ENCODE measurements at regions not wholly inside any gene's neighbourhood (a gene's known extent, or its start where the extent isn't known, plus 50 kb on each side); places are given as distances from the start of the nearest gene placed in this dataset.

DNA sequence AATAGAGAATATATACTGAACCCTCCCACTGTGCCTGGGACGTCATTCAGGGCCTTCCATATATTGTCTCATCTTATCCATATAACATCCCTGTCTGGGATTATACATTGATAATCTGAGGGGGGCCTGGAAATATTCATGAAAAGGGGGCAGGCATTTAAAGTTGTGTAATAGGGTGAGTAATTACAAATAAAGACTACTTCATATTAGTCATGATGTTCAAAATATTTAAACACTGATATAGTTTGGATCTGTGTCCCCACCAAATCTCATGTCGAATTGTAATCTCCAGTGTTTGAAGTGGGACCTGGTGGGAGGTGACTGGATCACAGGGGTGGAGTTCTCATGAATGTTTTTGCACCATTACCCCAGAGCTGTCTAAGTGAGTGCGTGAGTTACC lies 97.8 kb downstream of the AQP9 start:
- no peak for DNase-seq (ENCODE audit: low read depth in 2 of 2)

DNA sequence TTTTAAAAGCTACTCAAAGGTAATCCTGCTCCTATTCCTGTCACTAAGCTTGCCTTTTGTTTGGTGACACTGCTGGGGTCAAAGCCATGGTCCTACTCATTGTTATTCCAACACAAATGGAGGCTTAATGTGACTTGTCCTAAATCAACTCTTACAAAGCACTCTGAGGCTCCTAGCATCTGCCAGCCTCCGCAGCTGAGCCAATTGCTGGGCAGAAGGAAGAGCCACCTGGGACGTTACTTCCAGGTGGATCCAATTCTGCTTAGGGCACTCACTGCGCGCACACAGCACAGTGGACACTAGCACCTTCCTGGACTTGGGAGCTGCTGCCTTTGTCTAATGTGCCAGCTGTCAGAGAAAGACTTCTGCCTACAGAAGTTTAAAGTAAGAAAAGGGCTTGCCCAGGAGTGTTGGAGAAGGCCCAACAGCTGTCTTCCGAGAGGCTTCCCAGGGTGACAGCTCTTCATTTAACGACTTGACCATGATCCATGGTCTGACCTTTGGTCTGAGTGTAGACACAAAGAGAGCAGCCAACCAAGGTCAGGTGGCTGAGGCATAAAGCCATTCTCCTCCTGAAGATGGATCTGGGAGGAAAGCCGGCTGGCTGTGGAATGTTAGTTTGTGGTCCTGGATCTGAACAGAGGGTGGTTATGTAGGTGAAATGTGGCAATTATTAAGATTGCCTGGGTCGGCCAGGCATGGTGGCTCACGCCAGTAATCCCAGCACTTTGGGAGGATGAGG lies 102.2 kb downstream of the AQP9 start:
- no peak for DNase-seq (ENCODE audit: low read depth in 2 of 2)

DNA sequence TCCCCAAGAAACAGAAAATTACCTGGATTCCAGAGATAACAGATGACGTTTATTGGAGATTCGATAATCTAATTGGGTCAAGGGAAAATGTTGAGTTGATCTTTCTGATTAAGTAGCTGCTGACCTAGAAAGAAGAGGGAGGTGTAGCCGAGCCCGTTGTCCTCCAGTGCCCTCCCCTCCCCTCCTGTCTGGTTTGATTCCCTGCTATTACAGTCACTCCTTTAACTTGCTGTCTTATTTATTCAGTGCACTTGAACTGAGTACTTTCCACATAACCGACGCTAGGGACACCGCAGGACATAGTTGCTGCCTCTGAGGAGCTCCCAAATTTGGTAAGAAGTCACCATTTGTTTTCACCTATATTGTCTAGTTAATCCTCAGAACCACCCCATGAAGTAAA lies 103.7 kb downstream of the AQP9 start:
- no peak for DNase-seq (ENCODE audit: low read depth in 2 of 2)

DNA sequence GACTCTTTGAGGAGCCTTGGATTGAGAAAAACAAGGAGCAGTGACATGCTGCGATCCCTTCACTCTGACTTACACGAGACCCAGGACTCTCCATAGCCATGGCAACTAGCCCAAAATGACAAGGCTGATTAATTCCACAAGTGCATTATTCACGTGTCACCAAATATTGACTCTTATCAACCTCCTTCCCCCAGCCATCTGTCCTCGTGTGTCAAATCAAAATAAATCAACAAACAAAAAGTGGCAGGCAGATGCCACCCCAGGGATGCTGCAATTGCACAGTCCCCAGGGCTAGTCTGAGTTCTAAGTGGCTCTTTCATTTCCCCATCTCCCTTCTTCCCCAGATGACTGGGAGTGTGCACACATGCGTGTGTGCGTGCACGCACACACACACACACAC lies 104.9 kb downstream of the AQP9 start:
- no peak for DNase-seq (ENCODE audit: low read depth in 2 of 2)

DNA sequence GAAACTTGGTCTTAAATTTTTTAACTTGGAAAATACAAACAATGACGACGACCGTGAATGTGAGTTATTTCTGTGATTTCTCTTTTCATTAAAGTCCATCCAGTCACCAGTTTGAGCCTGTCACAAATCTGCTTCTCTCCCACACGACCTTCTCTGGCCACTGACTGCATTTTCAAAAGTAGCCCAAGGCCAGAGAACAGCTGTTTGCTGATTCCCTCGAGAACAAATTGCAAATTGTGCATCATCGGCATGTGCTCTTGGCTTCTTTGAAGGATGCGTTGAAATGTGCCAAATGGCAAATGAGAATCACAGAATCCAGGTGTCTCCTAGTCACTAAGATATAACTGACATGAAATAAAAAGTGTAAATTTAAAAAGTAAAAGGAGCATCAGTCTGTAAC lies 106.4 kb downstream of the AQP9 start:
- no peak for DNase-seq (ENCODE audit: low read depth in 2 of 2)

DNA sequence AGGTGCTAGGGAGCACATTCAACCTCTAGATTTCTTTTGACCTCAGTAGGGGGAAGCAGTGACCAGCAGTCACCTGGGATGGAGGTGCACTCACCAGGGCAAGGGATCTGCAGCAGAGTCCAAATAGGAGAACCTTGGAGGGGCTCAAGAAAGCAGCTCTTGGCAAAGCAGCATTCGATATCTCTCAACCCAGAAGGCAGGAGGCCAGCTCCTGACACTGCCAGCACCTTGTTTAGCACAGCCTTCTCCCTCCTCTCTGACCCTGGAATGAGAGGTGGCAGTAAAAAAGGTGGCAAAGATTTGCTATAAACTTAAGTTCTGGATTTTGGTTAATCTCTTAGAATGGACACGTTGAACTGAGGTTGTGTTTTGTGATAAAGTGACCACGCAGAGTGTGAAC lies 107.9 kb downstream of the AQP9 start:
- no peak for DNase-seq (ENCODE audit: low read depth in 2 of 2)

DNA sequence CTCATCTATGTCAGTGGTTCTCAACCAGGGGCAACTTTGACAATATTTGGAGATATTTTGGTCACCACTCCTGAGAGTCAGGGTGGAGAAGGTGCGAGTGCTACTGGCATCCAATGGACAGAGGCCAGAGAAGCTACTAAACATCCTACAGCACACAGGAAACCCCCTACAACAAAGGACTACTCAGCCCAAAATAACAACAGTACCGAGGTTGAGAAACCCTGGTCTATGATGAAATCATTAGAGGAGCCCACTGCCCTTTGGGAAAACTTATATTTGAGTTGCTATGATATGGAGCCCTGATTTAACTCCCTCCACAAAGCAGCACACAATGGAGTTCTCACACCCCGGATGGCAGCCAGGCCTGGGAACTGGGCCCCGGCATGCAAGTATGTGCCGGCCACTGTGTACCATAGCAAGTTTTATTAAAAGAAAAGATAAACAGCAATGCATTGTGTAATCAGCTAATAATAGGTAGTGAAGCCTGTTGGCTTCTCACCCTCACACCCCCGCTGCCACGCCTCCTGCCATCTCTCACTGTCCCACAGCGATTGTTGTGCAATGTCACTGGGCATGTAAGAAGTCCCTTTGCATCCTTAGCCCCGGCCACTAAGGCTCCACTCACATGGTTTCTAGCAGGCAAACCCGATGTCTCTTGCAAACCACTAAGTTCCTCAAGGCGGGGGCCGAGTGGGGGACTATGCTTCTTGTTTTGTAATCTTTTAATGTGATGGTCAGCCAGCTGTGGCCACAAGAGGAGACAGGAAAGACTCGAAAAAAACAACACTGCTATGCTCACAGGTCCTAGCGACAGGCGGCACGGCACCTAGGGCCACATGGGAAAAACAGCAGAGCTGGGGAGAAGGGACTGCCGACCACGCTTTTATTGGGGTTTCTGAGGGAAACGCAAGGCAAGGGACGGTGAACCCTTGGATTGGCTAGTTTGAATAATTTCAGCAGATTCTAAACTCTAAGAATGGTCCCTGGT lies 110.0 kb downstream of the AQP9 start:
- no peak for DNase-seq (ENCODE audit: low read depth in 2 of 2)

DNA sequence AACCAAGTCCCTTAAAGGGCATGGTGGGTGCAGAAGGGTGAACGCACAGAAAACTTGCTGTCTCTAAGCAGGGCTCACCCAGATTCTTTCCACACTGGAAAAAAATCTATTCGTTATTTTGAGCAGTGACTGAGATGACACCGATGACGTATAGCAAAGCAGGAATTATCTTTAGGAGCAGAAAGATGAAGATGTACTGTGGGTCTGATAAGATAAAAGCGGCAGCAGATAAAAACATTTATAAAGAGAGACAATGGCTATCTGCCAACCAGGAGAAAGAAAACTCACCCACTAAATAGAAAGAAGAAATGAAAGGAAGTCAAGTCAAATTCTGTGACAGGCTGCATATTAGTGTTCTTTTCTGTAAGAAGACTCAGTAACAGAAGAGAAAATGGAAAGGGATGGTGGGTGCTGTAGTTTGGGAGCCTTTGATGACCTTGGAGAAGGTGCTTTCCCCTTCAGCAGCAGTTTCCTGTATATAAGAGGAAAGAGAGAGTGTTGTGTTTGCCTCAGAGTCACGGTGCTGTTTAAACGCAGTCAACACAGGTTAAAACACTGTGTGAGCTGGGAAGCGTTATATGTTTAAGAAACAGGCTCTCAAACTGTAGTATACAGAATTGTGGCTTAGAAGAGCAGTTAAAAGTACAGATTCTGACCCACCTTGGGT lies 111.6 kb downstream of the AQP9 start:
- DNase-seq (ENCODE audit: low read depth in 2 of 2) = no peak

DNA sequence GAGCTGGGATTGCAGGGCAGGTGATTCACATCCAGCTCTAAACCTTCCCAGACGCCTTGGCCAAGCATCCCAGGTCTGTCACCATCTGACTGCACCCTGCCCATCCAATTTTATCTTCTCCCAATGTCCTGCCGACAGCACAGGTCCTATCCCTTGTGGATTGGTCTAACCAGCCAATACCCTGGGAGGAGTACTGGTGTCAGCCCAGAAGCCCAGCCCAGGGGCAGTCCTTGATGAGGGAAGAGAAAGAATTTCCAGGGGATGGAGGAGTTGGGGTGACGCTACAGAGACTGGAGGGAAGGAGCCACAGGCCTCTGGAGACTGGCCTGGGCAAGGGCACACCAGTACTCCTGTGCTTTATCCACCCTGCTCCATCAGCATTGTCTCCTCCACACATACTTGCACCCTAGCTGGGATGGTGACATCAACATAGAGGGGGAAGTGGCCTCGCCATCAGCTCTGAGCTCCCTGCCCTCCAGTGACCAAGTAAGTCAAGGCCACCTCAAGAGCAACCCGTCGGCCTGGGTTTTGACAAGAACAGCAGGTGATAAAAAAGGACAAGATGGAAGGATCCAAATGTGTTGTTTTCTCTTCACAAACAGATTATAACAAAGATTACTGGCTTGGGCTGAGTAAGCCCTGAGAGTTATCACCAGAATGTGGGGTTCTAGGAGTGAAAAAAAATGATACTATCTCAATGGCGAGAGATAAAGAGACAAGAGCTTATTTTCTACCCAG lies 114.6 kb downstream of the AQP9 start:
- no peak for DNase-seq (ENCODE audit: low read depth in 2 of 2)

DNA sequence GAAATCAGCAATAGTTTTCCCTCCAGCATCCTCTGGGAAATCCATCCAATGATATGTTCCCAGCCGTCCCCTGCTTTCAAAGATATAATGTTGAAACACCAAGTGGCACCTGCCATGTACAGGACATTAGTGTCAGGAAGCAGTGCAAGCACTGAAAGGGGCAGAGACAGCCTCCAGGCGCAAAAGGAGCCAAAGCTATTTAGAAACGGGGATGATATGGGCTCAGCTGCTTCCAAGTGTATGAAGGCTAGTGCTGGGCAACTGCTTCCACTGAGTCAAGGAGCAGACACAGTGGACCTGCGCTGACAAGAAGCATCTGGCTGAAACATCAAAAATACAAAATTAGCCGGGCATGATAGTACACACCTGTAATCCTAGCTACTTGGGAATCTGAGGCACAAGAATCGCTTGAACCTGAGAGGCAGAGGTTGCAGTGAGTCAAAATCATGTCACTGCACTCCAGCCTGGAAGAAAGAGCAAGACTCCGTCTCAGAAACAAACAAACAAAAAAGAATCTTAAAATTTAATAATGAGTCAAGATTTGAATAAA lies 119.7 kb downstream of the AQP9 start:
- no peak for DNase-seq (ENCODE audit: low read depth in 2 of 2)

DNA sequence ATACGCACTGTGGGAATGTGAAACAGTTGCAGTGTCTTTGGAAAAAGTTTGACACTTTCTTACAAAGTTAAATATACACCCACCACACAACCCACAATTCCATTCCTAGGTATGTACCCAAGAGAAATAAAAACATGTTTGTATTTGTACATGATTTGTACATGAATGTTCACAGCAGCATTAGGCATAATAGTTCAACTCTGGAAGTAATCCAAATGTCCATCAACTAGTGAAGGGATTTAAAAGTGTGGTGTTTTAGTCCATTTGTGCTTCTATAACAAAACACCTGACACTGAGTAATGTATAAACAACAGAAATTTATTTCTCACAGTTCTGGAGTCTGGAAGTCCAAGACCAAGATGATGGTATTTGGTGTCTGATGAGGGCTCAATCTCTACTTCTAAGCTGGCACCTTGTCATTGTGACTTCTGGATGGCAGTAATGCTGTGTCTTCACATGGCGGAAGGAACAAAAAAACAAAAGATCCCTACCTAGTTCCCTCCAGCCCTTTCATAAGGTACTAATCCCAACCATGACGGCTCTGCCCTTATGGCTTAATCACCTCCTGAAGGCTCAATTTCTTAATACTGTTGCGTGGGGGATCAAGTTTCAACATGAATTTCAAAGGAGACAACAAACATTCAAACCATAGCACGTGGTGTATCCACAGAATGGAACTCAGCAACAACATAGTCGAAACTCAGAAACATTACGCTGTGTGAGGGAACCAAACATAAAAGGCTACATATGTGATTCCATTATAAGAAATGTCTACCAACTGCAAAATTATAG lies 120.5 kb downstream of the AQP9 start:
- DNase-seq (ENCODE audit: low read depth in 2 of 2) = no peak

DNA sequence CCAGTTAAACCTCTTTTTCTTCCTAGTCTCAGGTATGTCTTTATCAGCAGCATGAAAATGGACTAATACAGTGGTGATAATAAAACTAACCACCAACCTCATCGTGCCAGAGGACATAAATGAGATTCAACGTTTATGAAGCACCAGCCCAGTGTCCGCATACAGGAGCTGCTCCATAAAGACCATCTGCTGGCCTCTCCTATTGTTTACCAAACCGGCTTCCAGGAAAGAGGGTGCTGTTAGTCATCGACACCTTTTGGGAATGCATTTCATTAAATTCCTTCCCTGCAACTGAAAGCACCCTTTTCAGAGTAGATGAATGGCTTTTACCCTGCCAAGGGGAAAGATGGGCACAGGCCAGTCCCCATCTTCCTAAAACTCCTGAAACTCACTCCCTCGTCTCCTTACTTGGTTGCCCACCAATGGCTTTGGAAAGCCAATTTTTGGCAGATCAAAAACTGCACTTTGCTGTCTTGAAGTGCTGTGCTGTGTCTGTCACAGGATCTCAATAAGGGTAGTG lies 122.1 kb downstream of the AQP9 start:
- no peak for DNase-seq (ENCODE audit: low read depth in 2 of 2)

DNA sequence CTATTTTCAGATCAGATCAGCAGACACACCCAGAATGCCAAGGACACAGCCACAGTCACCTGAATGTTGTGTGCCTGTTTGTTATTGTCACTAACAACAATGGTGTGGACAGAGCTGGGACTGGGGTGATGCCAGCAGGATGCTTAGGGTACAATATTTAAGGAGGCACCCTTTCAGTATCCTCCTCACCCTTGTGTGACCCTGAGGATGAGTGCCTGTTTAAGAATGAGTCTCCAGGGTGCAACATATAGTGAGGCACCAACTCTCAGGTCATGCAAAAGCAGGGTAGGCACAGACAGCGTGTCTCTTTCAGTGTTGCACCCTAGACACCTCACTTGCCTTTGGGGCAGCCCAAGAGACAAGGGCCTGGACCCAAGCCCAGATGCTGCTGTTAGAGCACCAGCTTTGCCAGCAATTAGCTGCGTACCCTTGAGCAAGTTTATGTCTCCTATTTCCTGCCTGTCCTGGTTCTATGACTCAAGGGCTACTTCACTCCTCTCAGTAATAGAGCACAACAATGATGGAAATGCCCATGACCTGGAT lies 122.6 kb downstream of the AQP9 start:
- DNase-seq (ENCODE audit: low read depth in 2 of 2) = no peak

DNA sequence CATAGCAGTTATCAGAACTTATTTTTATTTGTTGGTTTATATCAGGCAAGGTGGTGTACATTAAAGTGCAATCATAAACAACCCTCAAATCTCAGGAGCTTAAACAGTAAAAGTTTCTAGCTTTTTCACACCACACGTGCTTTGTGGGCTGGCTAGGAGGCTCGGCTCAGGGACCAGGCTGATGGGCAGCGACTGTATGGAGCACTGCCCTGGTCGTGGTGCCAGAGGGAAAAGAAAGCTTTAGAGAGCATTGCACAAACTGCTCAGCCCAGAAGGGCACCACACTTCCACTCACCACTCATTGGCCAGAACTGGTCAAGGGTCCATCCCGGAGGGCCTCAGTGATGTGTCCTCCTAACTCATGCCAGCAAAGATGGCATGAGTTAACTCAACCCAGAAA lies 123.2 kb downstream of the AQP9 start:
- DNase-seq (ENCODE audit: low read depth in 2 of 2) = no peak

DNA sequence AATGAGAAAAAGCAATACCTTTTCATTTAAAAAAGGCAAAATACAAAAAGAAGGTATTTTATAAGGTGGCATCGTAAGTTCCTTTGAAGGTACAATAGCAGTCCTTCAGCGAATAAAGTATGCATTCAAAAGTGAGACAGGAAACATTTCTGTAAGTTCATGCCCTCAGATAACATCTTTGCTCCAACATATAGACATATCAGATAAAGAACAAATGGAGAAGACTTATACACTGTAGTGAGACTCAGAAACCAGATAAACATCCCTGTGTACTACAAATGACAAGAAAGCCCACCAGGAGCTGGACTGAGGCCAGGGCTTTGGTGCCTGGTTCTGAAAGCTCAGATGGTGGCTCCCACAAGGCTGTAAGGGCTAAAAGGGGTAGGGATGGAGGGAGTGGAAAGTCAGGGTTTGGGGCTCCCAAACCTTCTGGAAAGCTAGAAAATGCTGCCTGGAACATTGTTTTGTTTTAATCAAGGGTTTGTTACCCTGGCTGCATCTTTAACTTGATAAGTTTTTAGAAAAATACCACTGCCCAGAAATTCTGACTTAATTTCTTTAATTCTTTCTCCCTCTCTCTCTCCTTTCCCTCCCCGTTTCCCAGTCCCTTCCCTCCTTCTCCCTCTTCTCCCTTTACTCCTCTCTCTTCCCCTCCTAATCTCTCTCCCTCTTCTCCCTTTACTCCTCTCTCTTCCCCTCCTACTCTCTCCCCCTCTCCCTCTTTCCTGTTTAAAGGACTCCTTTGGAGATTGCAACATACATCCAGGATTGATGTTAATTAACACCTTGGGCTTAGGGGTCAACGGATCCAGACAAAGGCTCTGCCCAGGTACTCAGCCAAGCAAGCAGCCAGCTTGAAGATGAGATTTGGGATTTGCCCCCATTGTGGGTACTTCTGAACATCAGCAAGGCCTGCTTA lies 126.1 kb downstream of the AQP9 start:
- DNase-seq (ENCODE audit: low read depth in 2 of 2) = no peak

DNA sequence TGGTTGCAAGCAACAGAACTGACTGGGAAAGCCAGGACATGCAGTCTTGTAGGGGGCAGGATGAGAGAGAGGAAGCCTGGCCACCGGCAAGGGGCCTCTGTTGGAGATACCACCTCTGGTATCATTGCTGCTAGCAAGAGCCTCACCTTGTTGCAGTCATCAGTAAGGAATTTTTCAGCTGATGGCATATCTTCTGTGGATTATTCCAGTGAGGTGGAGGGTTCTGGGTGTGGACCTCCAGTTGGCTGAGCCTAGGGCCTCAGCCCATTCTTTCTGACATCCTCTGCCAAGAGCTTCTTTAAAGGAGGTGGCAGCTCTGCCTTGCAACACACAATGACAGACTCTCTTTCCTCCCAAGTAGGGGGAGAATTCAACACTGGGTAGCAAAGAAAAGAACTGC lies 128.9 kb downstream of the AQP9 start:
- no peak for DNase-seq (ENCODE audit: low read depth in 2 of 2)

DNA sequence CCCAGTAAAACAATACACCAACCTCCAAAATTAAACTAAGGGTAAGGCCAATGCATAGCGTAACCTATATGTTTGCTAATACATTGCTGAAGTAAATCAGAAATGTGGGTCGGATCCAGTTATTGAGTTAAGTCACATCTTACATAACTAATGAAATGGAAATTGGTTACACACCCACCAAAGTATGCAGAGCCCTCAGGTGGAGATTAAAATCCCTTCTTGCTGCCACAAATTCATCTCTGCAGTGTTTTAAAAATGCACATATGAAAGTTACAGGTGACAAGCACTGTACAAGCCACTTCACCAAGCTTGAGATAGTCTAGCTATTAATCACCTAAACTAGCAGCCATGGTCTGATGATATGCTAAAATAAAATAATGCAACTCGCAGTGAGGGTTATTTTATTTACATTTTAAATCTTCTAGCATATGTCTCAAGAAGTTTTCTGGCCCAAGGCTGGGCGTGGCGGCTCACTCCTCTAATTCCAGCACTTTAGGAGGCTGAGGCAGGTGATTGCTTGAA lies 130.6 kb downstream of the AQP9 start:
- no peak for DNase-seq (ENCODE audit: low read depth in 2 of 2)

DNA sequence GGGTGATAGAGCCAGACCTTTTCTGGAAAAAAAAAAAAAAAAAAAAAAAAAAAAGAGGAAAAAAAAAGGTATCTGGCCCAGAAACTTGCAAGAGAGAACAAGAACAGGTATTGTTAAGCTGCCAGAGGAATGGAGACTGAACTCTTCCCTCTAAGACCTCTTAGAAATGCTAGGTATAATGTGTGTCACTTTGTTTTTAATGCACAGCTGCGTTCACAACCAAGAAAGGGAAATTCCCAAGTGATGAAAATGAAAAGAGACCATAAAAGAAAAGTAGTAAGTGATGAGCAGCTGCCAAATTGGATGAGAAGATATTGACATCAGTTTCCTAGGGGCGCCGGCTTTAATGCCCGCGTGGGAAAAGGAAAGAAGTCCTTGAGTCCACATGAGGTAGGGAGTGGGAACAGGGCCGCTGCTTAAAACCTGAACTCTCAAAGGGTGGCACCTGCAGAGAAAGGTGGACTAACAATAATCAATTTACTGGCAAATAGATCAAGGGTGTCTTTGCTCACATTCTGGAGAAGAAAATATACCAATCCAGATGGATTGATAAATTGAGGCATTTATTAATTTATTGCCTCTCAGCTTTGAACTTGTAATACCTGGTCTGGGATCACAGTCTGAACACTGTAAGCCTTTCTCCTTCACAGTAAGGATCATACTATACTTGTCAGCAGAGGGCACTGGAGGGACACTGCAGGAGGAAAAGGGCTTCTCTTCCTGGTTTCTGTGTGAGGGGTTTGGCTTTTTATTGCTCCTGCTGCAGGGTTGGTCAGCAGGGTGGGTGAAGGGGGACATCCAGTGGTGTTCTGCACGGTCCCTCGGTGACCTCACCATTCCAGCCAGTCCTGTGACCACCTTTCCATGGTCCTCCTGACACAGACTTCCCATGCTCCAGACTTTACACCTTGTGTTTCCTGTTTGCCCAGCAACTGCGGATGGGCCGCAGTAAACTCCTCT lies 131.6 kb downstream of the AQP9 start:
- DNase-seq (ENCODE audit: low read depth in 2 of 2) = no peak

Measured in activated CD8-positive, alpha-beta memory T cell treated with anti-CD3 and anti-CD28 coated beads for 4 hours (primary cell).